ENCODE measurements at regions not wholly inside any gene's neighbourhood (a gene's known extent, or its start where the extent isn't known, plus 50 kb on each side); places are given as distances from the start of the nearest gene placed in this dataset.

DNA sequence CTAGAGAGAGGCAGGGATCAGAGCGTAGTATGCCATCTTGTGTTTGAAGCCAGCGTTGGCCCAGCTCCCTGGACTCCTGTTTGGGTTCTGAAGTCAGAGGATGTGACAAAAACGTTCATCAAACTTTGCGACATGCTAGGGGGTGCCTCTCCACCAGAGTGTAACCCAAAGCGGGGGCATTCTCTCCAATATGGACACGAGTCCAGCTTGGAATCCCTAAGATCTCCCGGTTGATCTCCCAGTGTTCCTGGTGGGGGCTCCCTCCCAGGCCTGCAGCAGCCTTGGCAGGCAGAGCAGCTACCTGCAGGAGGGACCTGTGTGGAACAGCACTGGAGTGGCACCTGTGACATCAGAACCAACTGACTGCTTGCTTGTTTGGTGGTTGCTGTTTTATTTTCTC, 218.8 kb upstream of the ECI2 start:
- Histone ChIP-seq H3K9me3 (replicated peaks; ENCODE audit: control insufficient read depth, low read depth, low read length) (no peaks in the 10 kb centered on the region), H3K27ac (ENCODE audit: low read length) (no peak overlapping the region), H3K4me3 (ENCODE audit: low read length) (no peak overlapping the region), H3K36me3 (ENCODE audit: control insufficient read depth, insufficient read depth, low read length) (no peaks in the 10 kb centered on the region), H3K4me1 (ENCODE audit: control insufficient read depth, insufficient read depth, low read length) (peaks cover 38% of the 10 kb centered on the region), H3K27me3 (ENCODE audit: control insufficient read depth, insufficient read depth, low read length) (no peaks in the 10 kb centered on the region)
- 91% methylated on average over 7 of the region's 7 CpGs for WGBS (ENCODE audit: insufficient coverage)
- DNase-seq = no peak

DNA sequence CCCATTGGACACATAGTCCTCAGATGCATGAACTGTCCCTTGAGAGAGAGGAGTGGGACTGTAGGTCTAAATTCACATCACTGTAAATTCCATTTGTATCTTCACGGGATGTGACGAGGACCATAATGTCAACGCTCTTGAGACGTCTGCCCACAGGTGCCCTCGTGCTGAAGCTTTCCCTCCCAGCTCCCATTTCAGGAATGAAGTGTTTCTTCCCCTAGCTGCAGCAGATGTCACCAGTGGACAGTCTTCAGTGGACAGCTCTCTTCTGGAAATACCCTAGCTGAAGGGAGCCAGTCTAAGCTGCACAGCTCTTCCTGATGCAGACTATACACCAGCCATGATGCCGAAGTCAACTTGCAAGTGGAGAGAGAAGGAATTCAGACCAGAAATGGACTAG, 217.4 kb upstream of the ECI2 start:
- Histone ChIP-seq H3K27ac (ENCODE audit: low read length) (peak overlapping the region; percentile 88), H3K36me3 (ENCODE audit: control insufficient read depth, insufficient read depth, low read length) (no peaks in the 10 kb centered on the region), H3K27me3 (ENCODE audit: control insufficient read depth, insufficient read depth, low read length) (no peaks in the 10 kb centered on the region), H3K4me1 (ENCODE audit: control insufficient read depth, insufficient read depth, low read length) (peaks cover 30% of the 10 kb centered on the region), H3K4me3 (ENCODE audit: low read length) (no peak overlapping the region), H3K9me3 (replicated peaks; ENCODE audit: control insufficient read depth, low read depth, low read length) (no peaks in the 10 kb centered on the region)
- WGBS (ENCODE audit: insufficient coverage) = 82% methylated on average over 6 of the region's 6 CpGs
- peak; percentile 56 for DNase-seq

DNA sequence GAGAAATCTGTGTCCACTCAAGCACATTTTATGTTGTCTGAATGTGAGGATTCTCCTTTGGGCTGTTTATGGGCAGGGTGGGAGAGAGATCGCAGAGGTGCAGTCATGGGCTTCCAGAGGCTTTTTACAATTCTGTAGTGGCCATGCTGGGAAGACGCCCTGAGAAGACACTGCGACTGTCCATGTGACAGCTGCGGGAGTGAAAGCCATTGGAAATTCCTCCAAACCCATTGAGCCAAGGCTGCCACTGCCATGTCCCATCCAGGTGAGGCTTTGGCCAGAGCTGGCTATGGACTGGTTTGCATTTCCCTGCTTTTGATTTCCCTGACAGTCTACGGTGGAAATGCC, 216.9 kb upstream of the ECI2 start:
- Histone ChIP-seq H3K4me1 (ENCODE audit: control insufficient read depth, insufficient read depth, low read length) (peaks cover 30% of the 10 kb centered on the region), H3K4me3 (ENCODE audit: low read length) (peak overlapping the region; percentile 14)
- WGBS (ENCODE audit: insufficient coverage) = 30% methylated on average over 5 of the region's 5 CpGs

DNA sequence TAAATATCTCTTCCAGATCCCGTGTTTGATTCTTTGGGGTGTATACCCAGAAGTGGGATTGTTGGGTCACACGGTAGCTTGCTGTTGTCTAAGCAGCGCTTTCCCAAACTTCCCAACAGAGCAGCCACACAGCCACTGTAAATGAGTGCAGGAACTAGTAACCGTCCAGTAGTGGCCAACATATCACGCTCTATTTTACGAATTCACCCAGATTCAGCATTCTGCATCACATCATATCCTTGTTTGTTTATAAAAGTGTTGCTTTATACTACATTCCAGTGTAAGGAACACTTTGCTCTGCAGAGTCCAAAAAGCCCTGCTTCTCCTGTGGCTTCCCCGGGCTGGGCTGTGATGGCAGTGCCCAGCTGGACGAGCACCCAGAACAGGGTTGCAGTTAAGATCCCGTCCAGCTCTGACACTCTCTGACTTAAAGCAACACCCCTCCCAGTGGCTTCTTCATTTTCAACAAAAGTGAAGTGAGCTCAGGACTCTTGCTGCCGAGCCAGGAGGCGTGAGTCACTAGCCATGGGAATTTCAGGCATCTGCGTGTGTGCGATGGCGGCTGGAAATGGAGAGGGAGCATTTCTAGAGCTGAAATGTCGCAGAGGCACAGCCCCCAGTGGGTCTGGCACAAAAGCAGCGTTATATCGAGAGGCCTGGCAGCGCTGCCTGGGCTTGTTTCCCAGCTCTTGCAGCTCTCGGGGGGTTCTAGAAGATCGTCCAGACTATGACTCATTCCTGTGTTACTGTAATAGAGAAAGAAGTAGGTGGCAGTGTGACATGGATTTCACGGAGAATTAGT, 216.3 kb upstream of the ECI2 start:
- H3K9me3 ChIP-seq (replicated peaks; ENCODE audit: control insufficient read depth, low read depth, low read length) = no peaks in the 10 kb centered on the region
- peaks cover 26% of the 10 kb centered on the region for H3K4me1 ChIP-seq (ENCODE audit: control insufficient read depth, insufficient read depth, low read length)
- DNase-seq = peak; percentile 94
- H3K27ac ChIP-seq (ENCODE audit: low read length) = peak overlapping the region; percentile 88
- H3K27me3 ChIP-seq (ENCODE audit: control insufficient read depth, insufficient read depth, low read length) = no peaks in the 10 kb centered on the region
- WGBS (ENCODE audit: insufficient coverage) = 6% methylated on average over 15 of the region's 21 CpGs
- H3K36me3 ChIP-seq (ENCODE audit: control insufficient read depth, insufficient read depth, low read length) = no peaks in the 10 kb centered on the region
- H3K4me3 ChIP-seq (ENCODE audit: low read length) = peak overlapping the region; percentile 14

More for the DNA sequence above, 216.9 kb upstream of the ECI2 start:
- Histone ChIP-seq H3K27me3 (ENCODE audit: control insufficient read depth, insufficient read depth, low read length) (no peaks in the 10 kb centered on the region), H3K27ac (ENCODE audit: low read length) (peak overlapping the region; percentile 88), H3K9me3 (replicated peaks; ENCODE audit: control insufficient read depth, low read depth, low read length) (no peaks in the 10 kb centered on the region), H3K36me3 (ENCODE audit: control insufficient read depth, insufficient read depth, low read length) (no peaks in the 10 kb centered on the region)
- no peak for DNase-seq

DNA sequence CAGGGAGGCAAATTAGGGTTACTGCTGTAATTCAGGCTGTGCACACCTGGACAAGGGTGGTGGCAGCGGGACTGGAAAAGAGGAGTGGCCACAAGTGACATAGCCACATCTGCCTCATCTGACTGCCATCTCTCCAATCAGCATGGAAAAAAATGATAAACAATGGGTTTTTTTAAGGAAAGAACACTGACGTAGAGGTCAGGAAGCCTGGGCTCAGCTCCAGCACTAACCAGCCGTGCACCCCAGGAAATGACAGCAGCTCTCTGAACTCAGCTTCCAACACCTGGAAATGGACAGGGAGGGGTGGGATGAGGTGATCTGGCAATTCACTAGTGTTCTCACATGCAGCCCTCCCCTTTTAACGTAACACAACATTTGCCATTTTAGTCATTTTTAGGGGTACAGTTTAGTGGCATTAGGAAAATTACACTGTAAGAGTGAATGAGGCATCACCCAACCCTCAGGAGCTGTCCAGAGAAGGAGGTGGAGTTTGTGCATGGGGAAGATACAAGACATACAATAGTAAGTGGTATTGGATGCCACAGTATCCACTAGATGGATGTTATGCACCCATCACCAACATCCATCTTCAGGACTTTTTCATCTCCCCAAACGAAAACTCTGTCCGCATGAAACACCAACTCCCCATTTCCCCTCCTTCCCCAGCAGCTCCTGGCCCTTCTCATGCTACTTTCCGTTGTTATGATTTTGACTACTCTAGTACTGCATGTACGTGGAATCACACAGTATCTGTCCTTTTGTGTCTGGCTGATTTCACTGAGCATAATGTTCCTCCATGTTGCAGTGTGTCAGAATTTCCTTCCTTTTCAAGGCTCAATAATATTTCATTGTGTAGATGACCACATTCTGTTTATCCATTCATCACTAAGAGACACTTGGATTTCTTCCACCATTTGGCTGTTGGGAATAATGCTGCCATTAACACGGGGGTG, 215.5 kb upstream of the ECI2 start:
- H3K27me3 ChIP-seq (ENCODE audit: control insufficient read depth, insufficient read depth, low read length) = no peaks in the 10 kb centered on the region
- no peaks in the 10 kb centered on the region for H3K36me3 ChIP-seq (ENCODE audit: control insufficient read depth, insufficient read depth, low read length)
- DNase-seq = peak; percentile 65
- peaks cover 26% of the 10 kb centered on the region for H3K4me1 ChIP-seq (ENCODE audit: control insufficient read depth, insufficient read depth, low read length)
- no peak overlapping the region for H3K4me3 ChIP-seq (ENCODE audit: low read length)
- WGBS (ENCODE audit: insufficient coverage) = 82% methylated on average over 4 of the region's 9 CpGs
- peak overlapping the region; percentile 88 for H3K27ac ChIP-seq (ENCODE audit: low read length)
- H3K9me3 ChIP-seq (replicated peaks; ENCODE audit: control insufficient read depth, low read depth, low read length) = no peaks in the 10 kb centered on the region

DNA sequence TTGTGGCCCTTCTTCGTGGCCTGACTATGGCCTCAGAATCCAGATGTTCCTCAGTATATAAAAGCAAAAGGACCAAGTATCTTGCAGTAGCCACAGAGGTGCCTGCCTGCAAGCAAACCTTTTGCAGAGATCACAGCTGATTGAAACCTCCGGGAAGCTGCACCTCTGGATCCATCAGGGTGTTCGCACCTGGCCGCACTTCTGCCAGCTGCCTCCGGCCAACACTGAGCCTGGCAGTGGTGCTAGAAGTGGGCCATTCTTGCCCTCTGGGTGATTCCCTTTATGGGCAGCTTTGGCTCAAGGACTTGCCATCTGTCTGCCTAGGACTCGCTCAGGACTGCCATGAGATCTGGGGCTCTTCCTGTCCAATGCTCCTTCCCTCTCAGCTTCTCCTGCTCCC, 214.6 kb upstream of the ECI2 start:
- peaks cover 29% of the 10 kb centered on the region for H3K4me1 ChIP-seq (ENCODE audit: control insufficient read depth, insufficient read depth, low read length)
- WGBS (ENCODE audit: insufficient coverage) = 89% methylated on average over 6 of the region's 6 CpGs
- H3K9me3 ChIP-seq (replicated peaks; ENCODE audit: control insufficient read depth, low read depth, low read length) = no peaks in the 10 kb centered on the region
- no peak overlapping the region for H3K4me3 ChIP-seq (ENCODE audit: low read length)
- no peak for DNase-seq
- H3K27ac ChIP-seq (ENCODE audit: low read length) = peak overlapping the region; percentile 55
- H3K27me3 ChIP-seq (ENCODE audit: control insufficient read depth, insufficient read depth, low read length) = no peaks in the 10 kb centered on the region
- H3K36me3 ChIP-seq (ENCODE audit: control insufficient read depth, insufficient read depth, low read length) = no peaks in the 10 kb centered on the region

DNA sequence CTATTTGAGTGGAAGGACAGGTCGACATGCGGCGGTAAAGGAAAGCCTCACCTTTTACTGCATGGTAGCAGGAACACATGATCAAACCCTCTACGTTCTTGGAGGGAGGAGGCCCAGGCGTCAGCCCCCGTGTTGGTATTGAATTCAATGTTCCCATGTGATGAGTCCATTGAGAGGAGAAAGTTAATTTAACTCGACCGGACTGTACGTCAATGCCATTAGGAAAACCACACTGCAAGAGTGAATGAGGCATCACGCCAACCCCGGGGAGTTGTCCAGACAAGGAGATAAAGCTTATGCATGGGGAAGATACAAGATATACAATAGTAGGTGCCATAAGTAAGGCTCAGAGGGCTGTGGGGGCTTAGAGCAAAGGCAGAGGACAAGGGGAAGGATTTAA, 213.9 kb upstream of the ECI2 start:
- H3K36me3 ChIP-seq (ENCODE audit: control insufficient read depth, insufficient read depth, low read length) = no peaks in the 10 kb centered on the region
- H3K27me3 ChIP-seq (ENCODE audit: control insufficient read depth, insufficient read depth, low read length) = no peaks in the 10 kb centered on the region
- WGBS (ENCODE audit: insufficient coverage) = 92% methylated on average over 11 of the region's 11 CpGs
- H3K4me3 ChIP-seq (ENCODE audit: low read length) = no peak overlapping the region
- no peak for DNase-seq
- H3K9me3 ChIP-seq (replicated peaks; ENCODE audit: control insufficient read depth, low read depth, low read length) = no peaks in the 10 kb centered on the region
- H3K27ac ChIP-seq (ENCODE audit: low read length) = no peak overlapping the region
- H3K4me1 ChIP-seq (ENCODE audit: control insufficient read depth, insufficient read depth, low read length) = peaks cover 29% of the 10 kb centered on the region

DNA sequence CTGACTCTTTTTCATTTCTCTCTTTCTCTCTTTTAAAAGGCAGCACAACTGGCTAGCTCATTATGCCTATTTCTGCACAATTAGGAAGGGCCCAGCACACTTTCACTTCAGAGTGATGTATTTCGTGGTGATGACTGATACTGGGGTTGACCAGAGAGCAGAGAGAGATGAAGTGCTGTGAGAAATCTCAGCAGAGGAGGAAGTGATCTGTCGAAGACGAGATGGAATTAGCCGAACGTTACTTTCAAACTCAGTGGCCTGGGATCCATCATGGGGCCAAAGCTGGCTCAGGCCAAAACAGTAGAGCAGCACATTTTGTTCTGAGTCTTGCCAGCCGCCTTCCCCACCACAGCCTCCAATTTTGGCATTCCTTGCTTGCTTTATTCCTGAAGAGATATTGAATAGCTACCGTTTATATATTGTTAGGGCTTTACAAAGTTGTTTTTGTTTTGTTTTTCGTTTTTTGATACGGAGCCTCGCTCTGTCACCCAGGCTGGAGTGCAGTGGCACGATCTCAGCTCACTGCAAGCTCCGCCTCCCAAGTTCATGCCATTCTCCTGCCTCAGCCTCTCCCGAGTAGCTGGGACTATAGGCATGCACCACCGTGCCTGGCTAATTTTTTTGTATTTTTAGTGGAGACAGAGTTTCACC, 213.2 kb upstream of the ECI2 start:
- DNase-seq = no peak
- Histone ChIP-seq H3K9me3 (replicated peaks; ENCODE audit: control insufficient read depth, low read depth, low read length) (no peaks in the 10 kb centered on the region), H3K4me1 (ENCODE audit: control insufficient read depth, insufficient read depth, low read length) (peaks cover 29% of the 10 kb centered on the region), H3K4me3 (ENCODE audit: low read length) (no peak overlapping the region), H3K36me3 (ENCODE audit: control insufficient read depth, insufficient read depth, low read length) (no peaks in the 10 kb centered on the region), H3K27me3 (ENCODE audit: control insufficient read depth, insufficient read depth, low read length) (no peaks in the 10 kb centered on the region), H3K27ac (ENCODE audit: low read length) (no peak overlapping the region)
- WGBS (ENCODE audit: insufficient coverage) = 59% methylated on average over 10 of the region's 14 CpGs

DNA sequence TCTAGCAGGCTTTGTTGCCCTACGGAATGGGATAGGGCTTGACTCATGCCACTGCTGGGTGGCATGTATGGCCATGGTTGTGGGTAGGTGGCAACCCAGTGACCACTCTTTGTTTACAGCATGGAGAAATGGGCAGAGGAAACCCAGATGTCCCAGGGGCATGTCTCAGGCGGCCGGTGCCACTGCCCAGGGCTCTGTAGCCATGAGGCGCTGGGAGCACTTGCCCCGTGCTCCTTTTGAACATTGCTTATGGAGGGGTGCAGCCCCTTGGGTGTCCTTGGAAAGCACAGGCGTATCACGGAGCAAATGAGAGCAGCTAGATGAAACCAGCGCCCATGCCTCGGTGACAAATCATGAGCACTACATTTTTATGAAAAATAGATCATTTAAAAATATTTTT, 212.5 kb upstream of the ECI2 start:
- peaks cover 26% of the 10 kb centered on the region for H3K4me1 ChIP-seq (ENCODE audit: control insufficient read depth, insufficient read depth, low read length)
- H3K36me3 ChIP-seq (ENCODE audit: control insufficient read depth, insufficient read depth, low read length) = no peaks in the 10 kb centered on the region
- no peak overlapping the region for H3K4me3 ChIP-seq (ENCODE audit: low read length)
- H3K27me3 ChIP-seq (ENCODE audit: control insufficient read depth, insufficient read depth, low read length) = no peaks in the 10 kb centered on the region
- no peak overlapping the region for H3K27ac ChIP-seq (ENCODE audit: low read length)
- 76% methylated on average over 3 of the region's 9 CpGs for WGBS (ENCODE audit: insufficient coverage)
- DNase-seq = no peak
- no peaks in the 10 kb centered on the region for H3K9me3 ChIP-seq (replicated peaks; ENCODE audit: control insufficient read depth, low read depth, low read length)
